Endothelial cell of umbilical vein (primary cell): ENCODE measurements at regions not wholly inside any gene's neighbourhood (a gene's known extent, or its start where the extent isn't known, plus 50 kb on each side); places are given as distances from the start of the nearest gene placed in this dataset.

Experiments
- BruUV-seq: library from RNA; stranded (reverse); fragments of 400-500 nt; replicated peaks from 2 replicates; lab custom pipeline; 2021; lab: Mats Ljungman, UMichigan
- CTCF ChIA-PET: fragments of 300-600, 350-600 bp; sonication (Branson Sonifier 250); formaldehyde crosslinking; loops from one replicate; lab custom pipeline; 2021; ENCODE audit warnings: antibody characterized with exemption, inconsistent platforms; lab: Charles Lee
- POLR2A ChIA-PET: fragments of 300-600, 350-600 bp; sonication (Branson Sonifier 250); formaldehyde crosslinking; loops from one replicate; lab custom pipeline; 2021; ENCODE audit warnings: antibody characterized with exemption, inconsistent platforms; lab: Charles Lee
- DNase-seq: peaks from one replicate; pipeline ENCODE4 v3.0.0-alpha.2; 2011; ENCODE audit warnings: low read depth, low spot score
- FAIRE-seq: peaks from 2 replicates; lab custom pipeline; 2011; peaks lifted over from hg19 to GRCh38; lab: Jason Lieb, UNC
- H2AFZ ChIP-seq: 2 replicates; pipeline ENCODE4 v1.6.0; 2012; ENCODE audit warnings: low read depth, low read length, control low read depth, inconsistent platforms
- H3K27ac ChIP-seq: 2 replicates; pipeline ENCODE4 v1.5.1; 2011; ENCODE audit warnings: low read depth, mild to moderate bottlenecking, control low read depth, low read length, moderate library complexity; ENCODE audit not compliant: insufficient read depth
- H3K27me3 ChIP-seq, 2 experiments: 2 replicates each; pipeline versions ENCODE4 v1.6.0 to v1.6.1; 2011; ENCODE audit warnings: low read length in 2 of 2, mixed read lengths in 1 of 2; ENCODE audit not compliant: control insufficient read depth in 2 of 2, insufficient read depth in 2 of 2
- H3K36me3 ChIP-seq, 2 experiments: 2 replicates in 1 of 2; 3 replicates in 1 of 2; pipeline ENCODE4 v1.5.1; 2011; ENCODE audit warnings: low read length in 2 of 2, mild to moderate bottlenecking in 1 of 2, moderate library complexity in 1 of 2; ENCODE audit not compliant: control insufficient read depth in 2 of 2, insufficient read depth in 2 of 2; ENCODE audit errors: extremely low read depth in 1 of 2
- H3K4me1 ChIP-seq: 3 replicates; pipeline ENCODE4 v1.5.1; 2011; ENCODE audit warnings: mild to moderate bottlenecking, low read length; ENCODE audit not compliant: control insufficient read depth, insufficient read depth; ENCODE audit errors: extremely low read depth
- H3K4me2 ChIP-seq: 2 replicates; pipeline ENCODE4 v1.6.1; 2011; ENCODE audit warnings: low read length, control low read depth, mixed read lengths; ENCODE audit not compliant: insufficient read depth
- H3K4me3 ChIP-seq, 3 experiments: fragments of 200-600 bp in 1 of 3; sonication (generic), shearing (Covaris generic) in 1 of 3; replicated peaks in 1 of 3; 2 replicates each; pipeline ENCODE4 v1.5.1; 2011 to 2016; ENCODE audit warnings: control low read depth in 3 of 3, low read length in 3 of 3, mild to moderate bottlenecking in 2 of 3, inconsistent platforms in 1 of 3, low read depth in 1 of 3, moderate library complexity in 1 of 3; ENCODE audit not compliant: insufficient read depth in 1 of 3
- H3K79me2 ChIP-seq: 2 replicates; pipeline ENCODE4 v1.6.0; 2012; ENCODE audit warnings: low read length, inconsistent platforms; ENCODE audit not compliant: control insufficient read depth, insufficient read depth
- H3K9ac ChIP-seq: replicated peaks from 2 replicates; pipeline ENCODE3; 2011; ENCODE audit warnings: low read length, control low read depth; ENCODE audit not compliant: insufficient read depth; ENCODE audit errors: extremely low read depth
- H3K9me1 ChIP-seq: replicated peaks from 3 replicates; pipeline ENCODE4 v1.6.0; 2011; ENCODE audit warnings: mild to moderate bottlenecking, low read length; ENCODE audit not compliant: control insufficient read depth, insufficient read depth; ENCODE audit errors: extremely low read depth
- H3K9me3 ChIP-seq: replicated peaks from 2 replicates; pipeline ENCODE4 v1.5.1; 2012; ENCODE audit warnings: low read length, inconsistent platforms; ENCODE audit not compliant: control insufficient read depth, insufficient read depth
- H4K20me1 ChIP-seq: replicated peaks from 2 replicates; pipeline ENCODE3; 2011; ENCODE audit warnings: mild to moderate bottlenecking, low read length; ENCODE audit not compliant: control insufficient read depth, insufficient read depth; ENCODE audit errors: extremely low read depth
- CTCF ChIP-seq, 2 donors: IDR thresholded peaks; 1 replicate in 1 of 2; 2 replicates in 1 of 2; pipeline ENCODE4 v1.5.1; 2011; ENCODE audit warnings: low read length in 2 of 2, mild to moderate bottlenecking in 2 of 2, moderate library complexity in 2 of 2, control low read depth in 1 of 2, inconsistent platforms in 1 of 2, low read depth in 1 of 2; ENCODE audit not compliant: insufficient read depth in 1 of 2; ENCODE audit errors: extremely low read depth in 1 of 2
- EZH2 ChIP-seq: IDR thresholded peaks from 2 replicates; pipeline ENCODE4 v1.6.1; 2012; ENCODE audit warnings: borderline replicate concordance, low read depth, mild to moderate bottlenecking, moderate library complexity, low read length, inconsistent platforms; ENCODE audit not compliant: severe bottlenecking
- FOS ChIP-seq: IDR thresholded peaks from 2 replicates; pipeline ENCODE4 v1.6.1; 2011; ENCODE audit warnings: mild to moderate bottlenecking, low read length, moderate library complexity, borderline replicate concordance; ENCODE audit not compliant: insufficient read depth
- GATA2 ChIP-seq: IDR thresholded peaks from 2 replicates; pipeline ENCODE4 v1.7.0; 2011; ENCODE audit warnings: low read depth, mild to moderate bottlenecking, moderate library complexity, mixed read lengths, low read length; ENCODE audit not compliant: insufficient read length, insufficient read depth
- JUN ChIP-seq: IDR thresholded peaks from 2 replicates; pipeline ENCODE4 v1.6.1; 2011; ENCODE audit warnings: borderline replicate concordance, low read depth; ENCODE audit not compliant: insufficient read length, insufficient read depth
- MYC ChIP-seq: IDR thresholded peaks from one replicate; pipeline ENCODE4 v1.6.1; 2011; ENCODE audit warnings: mild to moderate bottlenecking, low read depth, low read length
- POLR2A ChIP-seq: IDR thresholded peaks from 2 replicates; pipeline ENCODE4 v1.6.1; 2012; ENCODE audit warnings: low read depth, mild to moderate bottlenecking, control low read depth, low read length
- POLR2AphosphoS5 ChIP-seq: IDR thresholded peaks from 2 replicates; pipeline ENCODE4 v1.6.1; 2012; ENCODE audit warnings: low read depth, mild to moderate bottlenecking, control low read depth, low read length, moderate library complexity; ENCODE audit not compliant: insufficient read depth
- dilution Hi-C: fragments of 300-500 bp; cut with MboI; formaldehyde crosslinking; loops from one replicate; pipeline ENCODE4 v1.15.0; 2019; ENCODE audit warnings: low sequenced_read_pairs; ENCODE audit not compliant: extremely low pct_ligation_motif_present
- intact Hi-C: fragments of 100-400 bp; cut with micrococcal nuclease; formaldehyde crosslinking; loops from one replicate; pipeline ENCODE4 v1.10.0; 2022
- TF ChIP-seq, protein P1 (sequence below): IDR thresholded peaks from 2 replicates; pipeline ENCODE4 v1.6.1; 2011; ENCODE audit not compliant: insufficient read depth, insufficient read length

DNA sequence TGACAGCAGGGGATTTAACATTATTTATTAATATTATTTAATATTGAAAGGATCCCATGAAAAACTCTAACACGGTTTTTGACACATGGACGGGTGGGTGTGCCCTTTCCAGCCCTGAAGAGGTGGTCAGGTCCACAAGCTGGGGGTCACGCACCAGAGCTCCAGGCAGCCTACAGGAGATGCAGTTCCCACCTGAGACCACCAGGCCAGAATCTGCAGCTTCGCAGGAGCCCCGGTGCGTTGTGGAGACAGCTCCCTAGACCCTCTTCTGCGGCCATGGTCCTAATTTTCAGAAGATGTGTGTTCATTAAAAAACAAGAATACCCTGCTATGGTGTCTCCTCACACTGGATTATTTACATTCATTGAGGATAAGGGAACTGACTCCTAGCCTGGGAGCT is 331.1 kb downstream of the C16orf95 start:
- H3K36me3 ChIP-seq: no peaks in the 10 kb centered on the region
- no TSS peak for BruUV-seq
- no peaks in the 10 kb centered on the region for H3K4me1 ChIP-seq
- H4K20me1 ChIP-seq: no peaks in the 10 kb centered on the region
- no peak overlapping the region for H2AFZ ChIP-seq
- ChIA-PET CTCF (interaction anchor here (0.8 to 1.0 kb wide), 2 partner anchors 31 to 32 kb away, joined by 3 to 4 read pairs; no protein-coding TSS in a partner anchor), POLR2A (no interaction called here)
- no peak overlapping the region for H3K27ac ChIP-seq
- no peak for FAIRE-seq
- H3K9ac ChIP-seq: no peak overlapping the region
- no peak for TF ChIP-seq GATA2
- TF ChIP-seq, protein P1, sequence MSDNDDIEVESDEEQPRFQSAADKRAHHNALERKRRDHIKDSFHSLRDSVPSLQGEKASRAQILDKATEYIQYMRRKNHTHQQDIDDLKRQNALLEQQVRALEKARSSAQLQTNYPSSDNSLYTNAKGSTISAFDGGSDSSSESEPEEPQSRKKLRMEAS: no peak
- no peak for TF ChIP-seq POLR2AphosphoS5
- TF ChIP-seq MYC: no peak
- no peak for TF ChIP-seq POLR2A
- TF ChIP-seq JUN: no peak
- no peak for TF ChIP-seq EZH2
- no peak for TF ChIP-seq CTCF (IDR thresholded peaks at IDR 0.05; ENCODE audit: extremely low read depth in 1 of 2, insufficient read depth in 1 of 2, low read depth in 1 of 2, low read length in 2 of 2)
- TF ChIP-seq FOS: no peak
- H3K4me3 ChIP-seq: no peak overlapping the region
- no peaks in the 10 kb centered on the region for H3K9me1 ChIP-seq
- dilution Hi-C loops: no loop called here
- no peaks in the 10 kb centered on the region for H3K79me2 ChIP-seq
- H3K4me2 ChIP-seq: no peak overlapping the region
- no peak for DNase-seq
- no peaks in the 10 kb centered on the region for H3K9me3 ChIP-seq
- intact Hi-C loops: no loop called here
- peaks cover 0 to 3% of the 10 kb centered on the region in 2 experiments for H3K27me3 ChIP-seq
